ENCODE measurements at regions not wholly inside any gene's neighbourhood (a gene's known extent, or its start where the extent isn't known, plus 50 kb on each side); places are given as distances from the start of the nearest gene placed in this dataset.

- Mint-ChIP-seq H3K9me3 (no peaks in the 10 kb centered on the region), H3K27me3 (ENCODE audit: low read depth) (no peaks in the 10 kb centered on the region), H3K4me1 (ENCODE audit: low read depth) (no peaks in the 10 kb centered on the region), H3K4me3 (ENCODE audit: low read depth) (no peak overlapping the region), H3K27ac (no peak overlapping the region), H3K36me3 (ENCODE audit: low read depth) (no peaks in the 10 kb centered on the region)
- DNase-seq (ENCODE audit: low spot score), result no peak
- intact Hi-C loops (cut with micrococcal nuclease), result no loop called here
These were observed 105.8 kb upstream of the SPTLC3 start for GRCh38 chr20:12902992-12903391.

GRCh38 chr20:12906361-12906760 lies 102.4 kb upstream of the SPTLC3 start:
- intact Hi-C loops (cut with micrococcal nuclease), result no loop called here
- Mint-ChIP-seq H3K9me3 (no peaks in the 10 kb centered on the region), H3K36me3 (ENCODE audit: low read depth) (no peaks in the 10 kb centered on the region), H3K27me3 (ENCODE audit: low read depth) (no peaks in the 10 kb centered on the region), H3K27ac (no peak overlapping the region), H3K4me3 (ENCODE audit: low read depth) (no peak overlapping the region), H3K4me1 (ENCODE audit: low read depth) (no peaks in the 10 kb centered on the region)
- no peak for DNase-seq (ENCODE audit: low spot score)

- peaks cover 2% of the 10 kb centered on the region for H3K27me3 Mint-ChIP-seq (ENCODE audit: low read depth)
- H3K9me3 Mint-ChIP-seq, result no peaks in the 10 kb centered on the region
- no peaks in the 10 kb centered on the region for H3K4me1 Mint-ChIP-seq (ENCODE audit: low read depth)
- H3K36me3 Mint-ChIP-seq (ENCODE audit: low read depth), result no peaks in the 10 kb centered on the region
- H3K27ac Mint-ChIP-seq, result no peak overlapping the region
- H3K4me3 Mint-ChIP-seq (ENCODE audit: low read depth), result no peak overlapping the region
- DNase-seq (ENCODE audit: low spot score), result no peak
- intact Hi-C loops (cut with micrococcal nuclease), result no loop called here
These were observed 97.4 kb upstream of the SPTLC3 start for GRCh38 chr20:12911372-12911771.

- H3K4me1 Mint-ChIP-seq (ENCODE audit: low read depth), result no peaks in the 10 kb centered on the region
- no peak overlapping the region for H3K4me3 Mint-ChIP-seq (ENCODE audit: low read depth)
- no peak for DNase-seq (ENCODE audit: low spot score)
- peaks cover 2% of the 10 kb centered on the region for H3K27me3 Mint-ChIP-seq (ENCODE audit: low read depth)
- no peak overlapping the region for H3K27ac Mint-ChIP-seq
- no peaks in the 10 kb centered on the region for H3K36me3 Mint-ChIP-seq (ENCODE audit: low read depth)
- H3K9me3 Mint-ChIP-seq, result no peaks in the 10 kb centered on the region
- intact Hi-C loops (cut with micrococcal nuclease), result no loop called here
These were observed 94.9 kb upstream of the SPTLC3 start for GRCh38 chr20:12913781-12914443.

GRCh38 chr20:12914804-12915203 lies 94.0 kb upstream of the SPTLC3 start:
- H3K27me3 Mint-ChIP-seq (ENCODE audit: low read depth), result peaks cover 2% of the 10 kb centered on the region
- DNase-seq (ENCODE audit: low spot score), result no peak
- intact Hi-C loops (cut with micrococcal nuclease), result no loop called here
- no peak overlapping the region for H3K4me3 Mint-ChIP-seq (ENCODE audit: low read depth)
- no peaks in the 10 kb centered on the region for H3K9me3 Mint-ChIP-seq
- H3K4me1 Mint-ChIP-seq (ENCODE audit: low read depth), result no peaks in the 10 kb centered on the region
- H3K36me3 Mint-ChIP-seq (ENCODE audit: low read depth), result no peaks in the 10 kb centered on the region
- no peak overlapping the region for H3K27ac Mint-ChIP-seq

GRCh38 chr20:12916699-12917098 lies 92.1 kb upstream of the SPTLC3 start:
- no peak for DNase-seq (ENCODE audit: low spot score)
- Mint-ChIP-seq H3K27me3 (ENCODE audit: low read depth) (peaks cover 4% of the 10 kb centered on the region), H3K36me3 (ENCODE audit: low read depth) (no peaks in the 10 kb centered on the region), H3K4me3 (ENCODE audit: low read depth) (no peak overlapping the region), H3K27ac (no peak overlapping the region), H3K9me3 (no peaks in the 10 kb centered on the region), H3K4me1 (ENCODE audit: low read depth) (no peaks in the 10 kb centered on the region)
- intact Hi-C loops (cut with micrococcal nuclease), result no loop called here

GRCh38 chr20:12924126-12924525 lies 84.6 kb upstream of the SPTLC3 start:
- H3K4me3 Mint-ChIP-seq (ENCODE audit: low read depth), result no peak overlapping the region
- no peak for DNase-seq (ENCODE audit: low spot score)
- no peaks in the 10 kb centered on the region for H3K9me3 Mint-ChIP-seq
- no peaks in the 10 kb centered on the region for H3K36me3 Mint-ChIP-seq (ENCODE audit: low read depth)
- peaks cover 7% of the 10 kb centered on the region for H3K4me1 Mint-ChIP-seq (ENCODE audit: low read depth)
- peaks cover 4% of the 10 kb centered on the region for H3K27me3 Mint-ChIP-seq (ENCODE audit: low read depth)
- no peak overlapping the region for H3K27ac Mint-ChIP-seq
- intact Hi-C loops (cut with micrococcal nuclease), result no loop called here

GRCh38 chr20:12925210-12925755 lies 83.5 kb upstream of the SPTLC3 start:
- peaks cover 13% of the 10 kb centered on the region for H3K4me1 Mint-ChIP-seq (ENCODE audit: low read depth)
- intact Hi-C loops (cut with micrococcal nuclease), result loop anchor here (1.0 to 5.0 kb wide), 2 partner anchors 42 to 181 kb away; no protein-coding TSS in a partner anchor
- H3K9me3 Mint-ChIP-seq, result no peaks in the 10 kb centered on the region
- H3K27ac Mint-ChIP-seq, result no peak overlapping the region
- H3K36me3 Mint-ChIP-seq (ENCODE audit: low read depth), result no peaks in the 10 kb centered on the region
- H3K27me3 Mint-ChIP-seq (ENCODE audit: low read depth), result peaks cover 4% of the 10 kb centered on the region
- no peak for DNase-seq (ENCODE audit: low spot score)
- H3K4me3 Mint-ChIP-seq (ENCODE audit: low read depth), result no peak overlapping the region

GRCh38 chr20:12925863-12926793 lies 82.6 kb upstream of the SPTLC3 start:
- peaks cover 4% of the 10 kb centered on the region for H3K27me3 Mint-ChIP-seq (ENCODE audit: low read depth)
- DNase-seq (ENCODE audit: low spot score), result no peak
- intact Hi-C loops (cut with micrococcal nuclease), result loop anchor here (1.0 to 5.0 kb wide), 2 partner anchors 41 to 180 kb away; no protein-coding TSS in a partner anchor
- H3K4me3 Mint-ChIP-seq (ENCODE audit: low read depth), result no peak overlapping the region
- no peaks in the 10 kb centered on the region for H3K9me3 Mint-ChIP-seq
- H3K36me3 Mint-ChIP-seq (ENCODE audit: low read depth), result no peaks in the 10 kb centered on the region
- peaks cover 13% of the 10 kb centered on the region for H3K4me1 Mint-ChIP-seq (ENCODE audit: low read depth)
- H3K27ac Mint-ChIP-seq, result no peak overlapping the region

- no peak overlapping the region for H3K4me3 Mint-ChIP-seq (ENCODE audit: low read depth)
- H3K4me1 Mint-ChIP-seq (ENCODE audit: low read depth), result peaks cover 13% of the 10 kb centered on the region
- intact Hi-C loops (cut with micrococcal nuclease), result loop anchor here (5.0 kb wide), 1 partner anchor 40 kb away; no protein-coding TSS in a partner anchor
- no peaks in the 10 kb centered on the region for H3K9me3 Mint-ChIP-seq
- H3K36me3 Mint-ChIP-seq (ENCODE audit: low read depth), result no peaks in the 10 kb centered on the region
- peaks cover 6% of the 10 kb centered on the region for H3K27me3 Mint-ChIP-seq (ENCODE audit: low read depth)
- H3K27ac Mint-ChIP-seq, result no peak overlapping the region
- no peak for DNase-seq (ENCODE audit: low spot score)
These were observed 81.3 kb upstream of the SPTLC3 start for GRCh38 chr20:12927489-12927888.

- H3K36me3 Mint-ChIP-seq (ENCODE audit: low read depth), result no peaks in the 10 kb centered on the region
- DNase-seq (ENCODE audit: low spot score), result no peak
- H3K4me1 Mint-ChIP-seq (ENCODE audit: low read depth), result peaks cover 13% of the 10 kb centered on the region
- intact Hi-C loops (cut with micrococcal nuclease), result loop anchor here (5.0 kb wide), 1 partner anchor 39 kb away; no protein-coding TSS in a partner anchor
- H3K27me3 Mint-ChIP-seq (ENCODE audit: low read depth), result peaks cover 6% of the 10 kb centered on the region
- no peaks in the 10 kb centered on the region for H3K9me3 Mint-ChIP-seq
- no peak overlapping the region for H3K27ac Mint-ChIP-seq
- H3K4me3 Mint-ChIP-seq (ENCODE audit: low read depth), result no peak overlapping the region
These were observed 80.4 kb upstream of the SPTLC3 start for GRCh38 chr20:12928358-12928754.

GRCh38 chr20:12928755-12929401 lies 79.9 kb upstream of the SPTLC3 start:
- H3K27ac Mint-ChIP-seq, result no peak overlapping the region
- H3K27me3 Mint-ChIP-seq (ENCODE audit: low read depth), result peaks cover 6% of the 10 kb centered on the region
- peaks cover 13% of the 10 kb centered on the region for H3K4me1 Mint-ChIP-seq (ENCODE audit: low read depth)
- no peak for DNase-seq (ENCODE audit: low spot score)
- no peaks in the 10 kb centered on the region for H3K9me3 Mint-ChIP-seq
- H3K4me3 Mint-ChIP-seq (ENCODE audit: low read depth), result no peak overlapping the region
- intact Hi-C loops (cut with micrococcal nuclease), result loop anchor here (5.0 kb wide), 1 partner anchor 38 kb away; no protein-coding TSS in a partner anchor
- H3K36me3 Mint-ChIP-seq (ENCODE audit: low read depth), result no peaks in the 10 kb centered on the region
